GM12892 (cell line): ENCODE measurements at regions not wholly inside any gene's neighbourhood (a gene's known extent, or its start where the extent isn't known, plus 50 kb on each side); places are given as distances from the start of the nearest gene placed in this dataset.

Experiments
- DNase-seq: peaks from one replicate; pipeline ENCODE4 v3.0.0; 2011; ENCODE audit not compliant: insufficient read length
- FAIRE-seq: peaks from 2 replicates; lab custom pipeline; 2011; peaks lifted over from hg19 to GRCh38; lab: Jason Lieb, UNC
- POLR2A ChIP-seq: IDR thresholded peaks from 2 replicates; pipeline ENCODE4 v1.6.1; 2011; ENCODE audit warnings: low read depth, low read length, control low read depth
- POLR2AphosphoS5 ChIP-seq: IDR thresholded peaks from 2 replicates; pipeline ENCODE4 v1.6.1; 2011; ENCODE audit warnings: low read depth, low read length, control low read depth
- TAF1 ChIP-seq: IDR thresholded peaks from 2 replicates; pipeline ENCODE4 v1.6.1; 2011; ENCODE audit warnings: low read depth, mild to moderate bottlenecking, control low read depth, low read length, borderline replicate concordance

GRCh38 chr7:115516341-115516740 is 514.2 kb downstream of the TFEC start:
- FAIRE-seq (no peak), DNase-seq (no peak)
- TF ChIP-seq POLR2A (no peak), POLR2AphosphoS5 (no peak), TAF1 (no peak)

DNA sequence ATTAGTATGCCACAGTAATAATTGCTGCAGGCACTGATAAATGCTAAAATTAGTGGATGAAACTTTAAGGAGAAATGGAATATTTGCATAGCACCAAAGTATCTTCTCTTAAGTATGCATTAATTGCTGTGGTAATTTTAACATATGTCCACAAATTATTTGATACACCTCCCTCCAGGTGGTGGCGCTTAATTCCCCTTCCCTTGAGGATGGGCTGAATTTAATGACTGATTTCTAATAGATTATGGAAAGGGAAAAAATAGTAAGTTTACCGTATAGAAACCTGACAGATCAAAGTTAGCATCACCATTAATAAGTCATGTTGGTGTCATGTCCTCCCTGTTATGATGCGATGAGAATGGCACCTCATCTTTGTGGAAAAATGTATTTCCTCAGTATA is 519.2 kb downstream of the TFEC start:
- FAIRE-seq (no peak), DNase-seq (no peak)
- no peak for TF ChIP-seq TAF1
- TF ChIP-seq POLR2AphosphoS5 = no peak
- no peak for TF ChIP-seq POLR2A

DNA sequence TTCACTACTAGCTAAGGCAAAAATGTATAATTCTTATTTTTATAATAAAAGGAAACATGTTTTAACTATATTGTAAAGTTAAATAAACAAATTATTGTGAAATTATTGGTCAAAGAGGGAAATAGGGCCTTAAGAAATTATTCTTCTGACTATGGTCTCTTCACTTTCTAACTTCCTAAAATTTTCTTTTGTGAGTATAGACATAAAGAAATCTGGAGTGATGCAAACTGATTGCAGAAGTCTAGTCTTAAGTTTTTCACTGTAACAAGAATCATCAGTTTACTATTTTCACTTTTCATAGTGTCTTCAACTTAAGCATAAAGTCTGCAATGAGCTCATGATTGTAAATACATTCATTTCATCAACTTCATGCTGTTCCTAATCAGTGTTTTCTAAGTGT is 525.4 kb downstream of the TFEC start:
- DNase-seq = no peak
- TF ChIP-seq TAF1 (no peak), POLR2AphosphoS5 (no peak), POLR2A (no peak)
- FAIRE-seq = no peak

DNA sequence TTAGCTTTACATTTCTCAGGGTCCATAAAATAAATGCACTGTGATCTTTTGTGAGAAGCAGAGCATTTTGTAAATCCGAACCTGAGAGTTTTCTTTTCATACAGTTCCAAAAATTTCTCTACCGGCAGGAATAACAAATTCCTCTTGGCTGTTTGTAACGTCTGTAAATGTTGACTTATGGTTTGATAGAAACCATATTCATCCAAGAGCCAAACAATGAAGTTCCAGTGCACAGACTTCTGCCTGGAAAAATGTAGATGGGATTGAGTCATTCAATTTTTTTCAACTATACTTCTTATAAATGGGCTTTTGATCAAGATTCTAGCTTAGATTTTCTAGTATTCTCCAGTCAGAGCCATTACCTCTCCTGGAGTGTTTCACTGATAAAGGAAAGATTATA is 530.6 kb downstream of the TFEC start:
- DNase-seq (no peak), FAIRE-seq (no peak)
- TF ChIP-seq POLR2AphosphoS5 = no peak
- TF ChIP-seq TAF1 = no peak
- no peak for TF ChIP-seq POLR2A

GRCh38 chr7:115496006-115496405 is 534.6 kb downstream of the TFEC start:
- TF ChIP-seq POLR2A (no peak), POLR2AphosphoS5 (no peak), TAF1 (no peak)
- FAIRE-seq = no peak
- no peak for DNase-seq

DNA sequence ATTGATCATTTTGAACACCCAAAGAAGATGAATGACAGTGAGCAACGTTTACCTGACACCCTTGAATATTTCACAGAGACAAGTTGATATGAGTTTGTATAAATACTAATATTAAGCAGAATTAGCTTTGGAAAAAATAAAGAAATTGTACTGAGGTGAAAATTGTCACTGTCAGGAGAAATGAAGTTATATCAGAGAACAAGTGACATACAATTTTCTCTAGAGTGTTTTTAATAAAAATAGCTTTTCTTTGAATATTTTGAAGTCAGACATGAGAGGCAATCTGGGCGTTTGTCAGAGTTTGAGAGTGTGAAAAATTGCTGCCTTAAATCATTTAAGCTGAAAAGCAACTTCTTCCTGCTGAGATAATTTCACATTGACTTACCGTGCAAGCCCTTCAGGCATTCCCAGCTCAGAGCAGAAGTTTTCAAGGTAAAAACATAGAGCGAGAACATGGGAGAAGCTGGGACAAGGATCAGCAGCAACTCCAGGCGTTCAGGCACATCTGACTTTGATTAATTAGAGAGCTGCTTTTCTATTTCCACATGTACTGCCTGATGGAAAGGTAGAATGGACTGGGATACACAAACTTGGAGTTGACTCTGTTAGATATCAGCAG is 535.9 kb downstream of the TFEC start:
- DNase-seq (no peak), FAIRE-seq (no peak)
- TF ChIP-seq POLR2AphosphoS5 (no peak), TAF1 (no peak), POLR2A (no peak)

- TF ChIP-seq POLR2A = no peak
- FAIRE-seq (no peak), DNase-seq (no peak)
Observed at GRCh38 chr7:115493381-115493780, 537.2 kb downstream of the TFEC start.

DNA sequence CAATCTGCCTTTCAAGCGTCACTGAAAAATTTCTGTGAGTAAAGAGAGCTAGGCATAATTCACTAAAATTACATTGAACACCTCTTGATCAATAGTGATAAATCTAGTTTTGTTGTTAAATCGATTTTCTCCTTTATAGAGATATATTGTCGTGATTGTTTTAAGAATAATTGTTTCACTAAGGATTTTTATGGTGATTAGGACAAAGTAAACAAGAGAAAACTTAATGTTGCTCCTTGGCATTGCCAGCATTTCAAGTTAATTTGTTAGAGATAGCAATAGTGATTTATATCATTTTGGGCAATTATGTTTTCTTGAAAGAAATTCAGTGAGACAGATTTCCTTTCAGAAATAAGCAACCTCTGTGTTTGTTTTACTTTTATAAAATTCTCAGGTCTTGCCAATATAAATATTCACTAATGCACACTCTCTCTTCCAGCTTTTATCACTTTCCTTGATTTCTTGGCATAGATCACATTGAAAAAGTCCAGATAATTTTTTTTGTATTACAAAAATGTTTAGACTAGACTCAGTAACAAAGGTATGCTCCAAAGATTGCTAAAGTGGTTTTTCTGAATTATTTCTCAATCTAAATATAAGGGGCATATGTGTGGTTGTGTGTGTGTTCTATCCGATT is 538.7 kb downstream of the TFEC start:
- FAIRE-seq = no peak
- TF ChIP-seq POLR2AphosphoS5 = no peak
- no peak for TF ChIP-seq POLR2A
- no peak for TF ChIP-seq TAF1
- DNase-seq = no peak

GRCh38 chr7:115479448-115479847 is 551.1 kb downstream of the TFEC start:
- no peak for DNase-seq
- FAIRE-seq = no peak
- TF ChIP-seq POLR2AphosphoS5 = no peak
- no peak for TF ChIP-seq TAF1
- no peak for TF ChIP-seq POLR2A

DNA sequence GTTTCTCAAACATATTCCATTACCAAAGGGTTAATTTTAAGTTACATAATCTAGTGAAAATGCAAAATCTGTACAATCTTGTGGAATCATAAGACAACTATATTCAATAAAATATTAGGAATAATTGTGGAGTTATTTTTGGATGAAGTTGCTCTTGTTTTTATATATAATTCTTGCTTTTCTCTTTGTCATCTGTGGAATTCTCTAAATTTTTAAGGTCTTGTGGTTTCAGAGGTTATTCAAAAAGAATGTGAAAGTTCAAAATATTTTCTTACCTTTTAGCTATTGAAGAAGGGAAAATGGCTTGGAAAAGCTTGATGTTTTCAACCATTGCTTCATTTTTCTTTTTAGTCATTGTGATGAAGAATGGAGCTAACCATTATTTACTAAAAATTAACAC is 552.1 kb downstream of the TFEC start:
- DNase-seq (no peak), FAIRE-seq (no peak)
- TF ChIP-seq POLR2A (no peak), TAF1 (no peak), POLR2AphosphoS5 (no peak)

- TF ChIP-seq TAF1 (no peak), POLR2AphosphoS5 (no peak), POLR2A (no peak)
- FAIRE-seq (no peak), DNase-seq (no peak)
Observed at GRCh38 chr7:115477193-115477651, 553.3 kb downstream of the TFEC start.

DNA sequence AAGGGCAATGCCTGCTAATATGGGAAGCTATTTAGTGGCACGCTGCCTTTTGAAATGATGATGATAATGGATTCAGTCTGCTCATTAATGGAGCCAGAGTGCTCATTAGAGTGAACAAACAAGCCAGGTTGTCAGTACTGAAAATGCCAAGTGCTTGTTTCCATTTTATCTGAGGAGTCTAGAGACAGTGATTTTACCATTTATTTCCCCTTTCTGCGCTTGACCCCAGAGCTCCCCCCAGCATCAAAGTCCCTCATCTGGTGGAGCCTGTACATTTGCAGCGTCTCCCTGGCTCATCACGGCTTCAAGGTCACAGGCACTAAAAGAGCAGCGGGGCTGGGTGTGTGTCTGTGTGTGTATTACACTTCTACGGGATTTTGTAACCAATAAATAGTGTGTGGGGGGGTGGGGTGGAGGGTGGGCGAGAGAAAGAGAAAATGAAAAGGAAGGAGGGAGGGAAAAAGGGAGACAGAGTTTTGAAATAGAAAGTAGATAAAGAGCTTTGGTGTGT is 553.8 kb downstream of the TFEC start:
- no peak for TF ChIP-seq POLR2AphosphoS5
- TF ChIP-seq POLR2A = no peak
- no peak for TF ChIP-seq TAF1
- FAIRE-seq (no peak), DNase-seq (no peak)
